Stimulated activated CD8-positive, alpha-beta memory T cell treated with anti-CD3 and anti-CD28 coated beads, Interleukin-15, amount 100 ng/mL, for 48 hours (primary cell): ENCODE measurements at regions not wholly inside any gene's neighbourhood (a gene's known extent, or its start where the extent isn't known, plus 50 kb on each side); places are given as distances from the start of the nearest gene placed in this dataset.
A peak's percentile ranks its signal among the peaks of the same experiment; 100 is the strongest.

Source experiments
- DNase-seq, 2 donors: peaks; one replicate each; pipeline ENCODE4 v3.0.0-alpha.2; 2020; ENCODE audit warnings: low read depth in 2 of 2

GRCh38 chr1:5497503-5497902, 494.7 kb downstream of the NPHP4 start:
- no peak for DNase-seq

GRCh38 chr1:5495596-5496410, 496.4 kb downstream of the NPHP4 start:
- no peak for DNase-seq

GRCh38 chr1:5494518-5494917, 497.7 kb downstream of the NPHP4 start:
- DNase-seq = no peak

- no peak for DNase-seq
These were observed 498.3 kb downstream of the NPHP4 start for GRCh38 chr1:5493851-5494311.

- DNase-seq = no peak
These were observed 498.9 kb downstream of the NPHP4 start for GRCh38 chr1:5493275-5493674.

GRCh38 chr1:5492846-5493245, 499.4 kb downstream of the NPHP4 start:
- no peak for DNase-seq

- DNase-seq = no peak
These were observed 500.9 kb downstream of the NPHP4 start for GRCh38 chr1:5491207-5491904.

GRCh38 chr1:5490635-5491034, 501.6 kb downstream of the NPHP4 start:
- no peak for DNase-seq

GRCh38 chr1:5488448-5488847, 503.8 kb downstream of the NPHP4 start:
- DNase-seq = no peak

GRCh38 chr1:5485968-5486696, 506.1 kb downstream of the NPHP4 start:
- DNase-seq = no peak

- DNase-seq = no peak
These were observed 506.8 kb downstream of the NPHP4 start for GRCh38 chr1:5485436-5485835.

GRCh38 chr1:5484451-5485165, 507.6 kb downstream of the NPHP4 start:
- no peak for DNase-seq

- DNase-seq = peak; percentile 7 to 27
These were observed 510.3 kb downstream of the NPHP4 start for GRCh38 chr1:5481889-5482288.

- no peak for DNase-seq
These were observed 511.3 kb downstream of the NPHP4 start for GRCh38 chr1:5480906-5481305.

- no peak for DNase-seq
These were observed 512.2 kb downstream of the NPHP4 start for GRCh38 chr1:5479876-5480646.

- DNase-seq = no peak
These were observed 513.3 kb downstream of the NPHP4 start for GRCh38 chr1:5478961-5479360.

GRCh38 chr1:5478156-5478695, 514.0 kb downstream of the NPHP4 start:
- DNase-seq = no peak

- no peak for DNase-seq
These were observed 514.5 kb downstream of the NPHP4 start for GRCh38 chr1:5477716-5478115.

- DNase-seq = no peak
These were observed 516.7 kb downstream of the NPHP4 start for GRCh38 chr1:5475572-5475971.

GRCh38 chr1:5473268-5473667, 519.0 kb downstream of the NPHP4 start:
- DNase-seq = no peak

GRCh38 chr1:5466487-5466886, 525.7 kb downstream of the NPHP4 start:
- DNase-seq = no peak
